Smooth muscle cell (in vitro differentiated cells): ENCODE measurements at regions not wholly inside any gene's neighbourhood (a gene's known extent, or its start where the extent isn't known, plus 50 kb on each side); places are given as distances from the start of the nearest gene placed in this dataset.
"Not testable (repeated sequence)": the region's sequence is repeated elsewhere in the genome, so short reads cannot be mapped to it uniquely, and the experiment has no call there.

Experiments
- DNase-seq: peaks from one replicate; lab custom pipeline; 2025; ENCODE audit not compliant: unreplicated experiment; lab: John Stamatoyannopoulos, UW
- H2AFZ ChIP-seq: fragments of 200-600 bp; sonication (generic); 2 replicates; pipeline ENCODE4 v1.6.0; 2016; ENCODE audit warnings: antibody characterized with exemption, low read depth, mild to moderate bottlenecking
- H3F3A ChIP-seq: fragments of 200-600 bp; sonication (generic); 2 replicates; pipeline ENCODE4 v1.6.0; 2017; ENCODE audit warnings: antibody characterized with exemption, low read depth
- H3K27ac ChIP-seq: fragments of 200-600 bp; sonication (generic); 2 replicates; pipeline ENCODE4 v1.5.1; 2016; ENCODE audit warnings: low read depth, mild to moderate bottlenecking
- H3K27me3 ChIP-seq: fragments of 200-600 bp; sonication (generic); 2 replicates; pipeline ENCODE4 v1.6.1; 2016; ENCODE audit warnings: low read depth, mild to moderate bottlenecking
- H3K36me3 ChIP-seq: fragments of 200-600 bp; sonication (generic); 2 replicates; pipeline ENCODE4 v1.5.1; 2016; ENCODE audit warnings: low read depth
- H3K4me1 ChIP-seq: fragments of 200-600 bp; sonication (generic); 2 replicates; pipeline ENCODE4 v1.5.1; 2016; ENCODE audit warnings: low read depth
- H3K4me2 ChIP-seq: fragments of 200-600 bp; sonication (generic); 2 replicates; pipeline ENCODE4 v1.6.0; 2016; ENCODE audit warnings: mild to moderate bottlenecking
- H3K4me3 ChIP-seq: fragments of 200-600 bp; sonication (generic); 2 replicates; pipeline ENCODE4 v1.5.1; 2016; ENCODE audit warnings: mild to moderate bottlenecking
- H3K79me2 ChIP-seq: fragments of 200-600 bp; sonication (generic); 2 replicates; pipeline ENCODE4 v1.6.0; 2016; ENCODE audit warnings: low read depth, mild to moderate bottlenecking
- H3K9ac ChIP-seq: fragments of 200-600 bp; sonication (generic); 2 replicates; pipeline ENCODE4 v1.6.0; 2016; ENCODE audit warnings: low read depth
- H3K9me3 ChIP-seq: fragments of 200-600 bp; sonication (generic); replicated peaks from 2 replicates; pipeline ENCODE4 v1.5.1; 2016; ENCODE audit warnings: low read depth
- H4K20me1 ChIP-seq: fragments of 200-600 bp; sonication (generic); 2 replicates; pipeline ENCODE4 v1.6.0; 2016; ENCODE audit warnings: low read depth
- WGBS: methylation state at CpG from one replicate; pipeline ENCODE4 v1.1.7; 2016; ENCODE audit warnings: low lambda C conversion rate; 5-methylcytosine and 5-hydroxymethylcytosine counted together
- TF ChIP-seq, protein P1 (sequence below): fragments of 200-600 bp; sonication (generic); IDR thresholded peaks from 2 replicates; pipeline ENCODE4 v1.5.1; 2017; ENCODE audit warnings: borderline replicate concordance, mild to moderate bottlenecking, antibody characterized with exemption; ENCODE audit not compliant: insufficient read depth, poor library complexity, severe bottlenecking

- no peaks in the 10 kb centered on the region for H3K36me3 ChIP-seq
- H3K4me2 ChIP-seq = no peak overlapping the region
- DNase-seq = no peak
- 100% methylated on average over 1 of the region's 1 CpG for WGBS
- no peak overlapping the region for H2AFZ ChIP-seq
- TF ChIP-seq, protein P1, sequence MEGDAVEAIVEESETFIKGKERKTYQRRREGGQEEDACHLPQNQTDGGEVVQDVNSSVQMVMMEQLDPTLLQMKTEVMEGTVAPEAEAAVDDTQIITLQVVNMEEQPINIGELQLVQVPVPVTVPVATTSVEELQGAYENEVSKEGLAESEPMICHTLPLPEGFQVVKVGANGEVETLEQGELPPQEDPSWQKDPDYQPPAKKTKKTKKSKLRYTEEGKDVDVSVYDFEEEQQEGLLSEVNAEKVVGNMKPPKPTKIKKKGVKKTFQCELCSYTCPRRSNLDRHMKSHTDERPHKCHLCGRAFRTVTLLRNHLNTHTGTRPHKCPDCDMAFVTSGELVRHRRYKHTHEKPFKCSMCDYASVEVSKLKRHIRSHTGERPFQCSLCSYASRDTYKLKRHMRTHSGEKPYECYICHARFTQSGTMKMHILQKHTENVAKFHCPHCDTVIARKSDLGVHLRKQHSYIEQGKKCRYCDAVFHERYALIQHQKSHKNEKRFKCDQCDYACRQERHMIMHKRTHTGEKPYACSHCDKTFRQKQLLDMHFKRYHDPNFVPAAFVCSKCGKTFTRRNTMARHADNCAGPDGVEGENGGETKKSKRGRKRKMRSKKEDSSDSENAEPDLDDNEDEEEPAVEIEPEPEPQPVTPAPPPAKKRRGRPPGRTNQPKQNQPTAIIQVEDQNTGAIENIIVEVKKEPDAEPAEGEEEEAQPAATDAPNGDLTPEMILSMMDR = no peak
- H3K9ac ChIP-seq = no peak overlapping the region
- no peak overlapping the region for H3K4me3 ChIP-seq
- H3K27ac ChIP-seq = no peak overlapping the region
- H3K27me3 ChIP-seq = no peaks in the 10 kb centered on the region
- no peaks in the 10 kb centered on the region for H3K79me2 ChIP-seq
- no peaks in the 10 kb centered on the region for H3K4me1 ChIP-seq
- no peaks in the 10 kb centered on the region for H4K20me1 ChIP-seq
- no peaks in the 10 kb centered on the region for H3K9me3 ChIP-seq
- no peaks in the 10 kb centered on the region for H3F3A ChIP-seq
Measured at GRCh38 chr1:232317350-232317749, 312.6 kb downstream of the SIPA1L2 start.

DNA sequence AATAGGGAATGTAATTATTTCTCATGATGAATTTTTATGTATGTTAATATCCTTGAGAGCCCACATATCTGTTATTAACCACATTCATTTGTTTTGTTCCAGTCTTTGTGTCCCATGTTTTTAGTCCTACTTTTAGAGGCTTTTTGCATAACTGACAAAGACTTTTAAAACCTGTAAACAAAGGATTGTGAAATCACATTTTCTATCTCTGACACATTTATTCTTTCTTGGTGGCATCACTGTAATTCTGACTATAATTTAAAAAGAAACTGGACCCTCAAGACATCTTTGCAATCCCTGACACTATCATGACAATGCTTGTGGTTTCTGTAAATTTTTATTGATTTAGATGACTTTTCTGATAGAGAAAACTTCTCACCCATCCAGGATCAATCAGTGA is 313.1 kb downstream of the SIPA1L2 start:
- no peak overlapping the region for H3K9ac ChIP-seq
- DNase-seq = no peak

GRCh38 chr1:232313876-232314275 is 316.1 kb downstream of the SIPA1L2 start:
- not testable (repeated sequence) for H3K4me3 ChIP-seq, H3K9me3 ChIP-seq

More for the DNA sequence above, 313.1 kb downstream of the SIPA1L2 start:
- Histone ChIP-seq H3K79me2 (no peaks in the 10 kb centered on the region), H3K4me2 (no peak overlapping the region), H3K4me3 (no peak overlapping the region), H4K20me1 (no peaks in the 10 kb centered on the region), H3K36me3 (no peaks in the 10 kb centered on the region), H3K27ac (no peak overlapping the region), H3F3A (no peaks in the 10 kb centered on the region), H2AFZ (no peak overlapping the region), H3K4me1 (no peaks in the 10 kb centered on the region), H3K9me3 (no peaks in the 10 kb centered on the region), H3K27me3 (no peaks in the 10 kb centered on the region)
- TF ChIP-seq, protein P1 = no peak

DNA sequence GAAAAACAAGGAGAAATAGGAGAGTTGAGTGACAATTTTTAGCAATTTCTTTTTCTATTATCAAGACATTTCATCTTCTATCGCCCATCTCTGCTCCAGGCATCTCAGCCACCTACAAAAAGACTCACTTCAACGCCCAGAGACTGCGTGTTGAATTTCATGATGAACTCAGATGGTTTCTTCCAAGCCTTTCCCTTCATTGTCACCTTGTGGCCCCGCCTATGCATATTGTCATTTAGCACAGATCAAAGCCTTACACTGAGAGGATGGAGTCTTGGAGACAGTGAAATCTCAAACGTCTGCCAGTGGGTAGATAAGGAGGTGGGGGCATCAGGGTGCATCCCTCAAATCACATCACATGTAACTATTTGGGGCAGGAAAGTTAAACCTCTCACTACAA is 319.4 kb downstream of the SIPA1L2 start:
- Histone ChIP-seq H3F3A (no peaks in the 10 kb centered on the region), H3K36me3 (no peaks in the 10 kb centered on the region), H3K27me3 (no peaks in the 10 kb centered on the region), H3K4me1 (no peaks in the 10 kb centered on the region), H3K27ac (no peak overlapping the region), H3K9ac (no peak overlapping the region), H3K4me3 (no peak overlapping the region), H3K4me2 (no peak overlapping the region), H4K20me1 (no peaks in the 10 kb centered on the region), H3K9me3 (no peaks in the 10 kb centered on the region), H3K79me2 (no peaks in the 10 kb centered on the region), H2AFZ (no peak overlapping the region)
- TF ChIP-seq, protein P1 = no peak
- WGBS = 71% methylated on average over 5 of the region's 5 CpGs
- no peak for DNase-seq

More at GRCh38 chr1:232313876-232314275, 316.1 kb downstream of the SIPA1L2 start:
- H4K20me1 ChIP-seq, H3K27me3 ChIP-seq, H3K4me2 ChIP-seq, H2AFZ ChIP-seq, H3K79me2 ChIP-seq, H3K4me1 ChIP-seq, DNase-seq, H3K36me3 ChIP-seq, H3F3A ChIP-seq, H3K27ac ChIP-seq, H3K9ac ChIP-seq: not testable (repeated sequence)
- 98% methylated on average over 15 of the region's 15 CpGs for WGBS
